Mucosa of rectum (tissue), 2 donors: ENCODE measurements at regions not wholly inside any gene's neighbourhood (a gene's known extent, or its start where the extent isn't known, plus 50 kb on each side); places are given as distances from the start of the nearest gene placed in this dataset.

ENCODE experiments used
- H3K27ac ChIP-seq, 2 donors: one replicate each; pipeline ENCODE4 v1.7.0; 2013; ENCODE audit warnings: inconsistent platforms in 2 of 2, low read depth in 2 of 2, low read length in 2 of 2
- H3K27me3 ChIP-seq, 2 donors: one replicate each; pipeline ENCODE4 v1.7.0; 2013; ENCODE audit warnings: low read length in 2 of 2; ENCODE audit not compliant: control insufficient read depth in 2 of 2, insufficient read depth in 2 of 2
- H3K36me3 ChIP-seq, 2 donors: one replicate each; pipeline ENCODE4 v1.7.0; 2013; ENCODE audit warnings: low read length in 2 of 2; ENCODE audit not compliant: control insufficient read depth in 2 of 2, insufficient read depth in 2 of 2
- H3K4me1 ChIP-seq, 2 donors: one replicate each; pipeline ENCODE4 v1.7.0; 2013; ENCODE audit warnings: low read length in 2 of 2, mild to moderate bottlenecking in 1 of 2; ENCODE audit not compliant: control insufficient read depth in 2 of 2, insufficient read depth in 2 of 2
- H3K4me3 ChIP-seq, 2 donors: one replicate each; pipeline ENCODE4 v1.7.0; 2013; ENCODE audit warnings: low read length in 2 of 2
- H3K9ac ChIP-seq, 2 donors: one replicate each; pipeline ENCODE4 v1.7.0; 2013; ENCODE audit warnings: low read length in 2 of 2, low read depth in 1 of 2, mild to moderate bottlenecking in 1 of 2
- H3K9me3 ChIP-seq, 2 donors: one replicate each; pipeline ENCODE4 v1.7.0; 2013; ENCODE audit warnings: low read length in 2 of 2; ENCODE audit not compliant: control insufficient read depth in 2 of 2
- donor health status: healthy.
- donor health status: Normal muscosa, but diverticular disease.

- no peaks in the 10 kb centered on the region for H3K27me3 ChIP-seq
- H3K4me3 ChIP-seq, result no peak overlapping the region
- no peaks in the 10 kb centered on the region for H3K36me3 ChIP-seq
- no peak overlapping the region for H3K27ac ChIP-seq
- no peaks in the 10 kb centered on the region for H3K4me1 ChIP-seq
- no peak overlapping the region for H3K9ac ChIP-seq
- H3K9me3 ChIP-seq, result no peaks in the 10 kb centered on the region
Measured at GRCh38 chr16:52090080-52090479, 456.9 kb downstream of the TOX3 start.

- no peak overlapping the region for H3K27ac ChIP-seq
- H3K36me3 ChIP-seq, result no peaks in the 10 kb centered on the region
- H3K4me3 ChIP-seq, result no peak overlapping the region
- H3K9ac ChIP-seq, result no peak overlapping the region
- no peaks in the 10 kb centered on the region for H3K4me1 ChIP-seq
- H3K27me3 ChIP-seq, result no peaks in the 10 kb centered on the region
- H3K9me3 ChIP-seq, result no peaks in the 10 kb centered on the region
Measured at GRCh38 chr16:52089476-52089875, 457.5 kb downstream of the TOX3 start.

GRCh38 chr16:52086901-52087300 is 460.0 kb downstream of the TOX3 start:
- H3K27ac ChIP-seq, result no peak overlapping the region
- H3K9me3 ChIP-seq, result no peaks in the 10 kb centered on the region

GRCh38 chr16:52078716-52079655 is 468.0 kb downstream of the TOX3 start:
- H3K27ac ChIP-seq, result no peak overlapping the region

More at GRCh38 chr16:52086901-52087300, 460.0 kb downstream of the TOX3 start:
- H3K4me1 ChIP-seq, result no peaks in the 10 kb centered on the region
- H3K27me3 ChIP-seq, result no peaks in the 10 kb centered on the region
- H3K4me3 ChIP-seq, result no peak overlapping the region
- H3K9ac ChIP-seq, result no peak overlapping the region
- H3K36me3 ChIP-seq, result no peaks in the 10 kb centered on the region

GRCh38 chr16:52077607-52078006 is 469.3 kb downstream of the TOX3 start:
- H3K9me3 ChIP-seq, result no peaks in the 10 kb centered on the region
- no peak overlapping the region for H3K27ac ChIP-seq
- H3K9ac ChIP-seq, result no peak overlapping the region
- no peaks in the 10 kb centered on the region for H3K27me3 ChIP-seq
- H3K4me1 ChIP-seq, result no peaks in the 10 kb centered on the region
- H3K36me3 ChIP-seq, result no peaks in the 10 kb centered on the region
- H3K4me3 ChIP-seq, result no peak overlapping the region

More at GRCh38 chr16:52078716-52079655, 468.0 kb downstream of the TOX3 start:
- no peaks in the 10 kb centered on the region for H3K27me3 ChIP-seq
- no peaks in the 10 kb centered on the region for H3K4me1 ChIP-seq
- H3K9me3 ChIP-seq, result no peaks in the 10 kb centered on the region
- no peak overlapping the region for H3K9ac ChIP-seq
- H3K4me3 ChIP-seq, result no peak overlapping the region
- no peaks in the 10 kb centered on the region for H3K36me3 ChIP-seq

- Histone ChIP-seq H3K4me1 (no peaks in the 10 kb centered on the region), H3K9ac (no peak overlapping the region), H3K36me3 (no peaks in the 10 kb centered on the region), H3K27ac (no peak overlapping the region), H3K9me3 (no peaks in the 10 kb centered on the region), H3K27me3 (no peaks in the 10 kb centered on the region), H3K4me3 (no peak overlapping the region)
Measured at GRCh38 chr16:52076801-52077201, 470.1 kb downstream of the TOX3 start.

DNA sequence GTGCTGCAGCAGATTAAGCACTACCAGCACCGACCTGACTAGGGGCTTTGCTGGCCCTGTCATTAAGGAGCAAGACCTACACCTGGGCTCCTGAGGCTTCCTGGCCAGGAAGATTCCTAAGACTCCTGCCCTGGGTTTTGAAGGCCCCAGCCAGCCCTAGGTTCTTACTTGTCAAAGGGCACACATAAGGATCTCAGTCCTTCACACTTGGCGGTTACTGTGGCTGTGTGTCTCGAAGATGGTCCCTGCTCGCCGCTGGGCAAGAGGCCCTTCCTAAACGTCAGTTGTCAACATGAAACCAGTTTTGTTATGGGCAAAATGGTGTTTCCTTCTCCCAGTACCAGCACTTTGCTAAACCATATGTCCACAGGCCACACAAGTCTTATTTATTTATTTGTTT is 470.6 kb downstream of the TOX3 start:
- Histone ChIP-seq H3K27me3 (no peaks in the 10 kb centered on the region), H3K36me3 (no peaks in the 10 kb centered on the region), H3K4me3 (no peak overlapping the region)

GRCh38 chr16:52074133-52074532 is 472.8 kb downstream of the TOX3 start:
- Histone ChIP-seq H3K4me3 (no peak overlapping the region), H3K9me3 (no peaks in the 10 kb centered on the region), H3K27ac (no peak overlapping the region), H3K36me3 (no peaks in the 10 kb centered on the region), H3K27me3 (no peaks in the 10 kb centered on the region), H3K9ac (no peak overlapping the region), H3K4me1 (peaks cover 2 to 9% of the 10 kb centered on the region in 2 donors)

More for the DNA sequence above, 470.6 kb downstream of the TOX3 start:
- Histone ChIP-seq H3K4me1 (no peaks in the 10 kb centered on the region), H3K27ac (no peak overlapping the region), H3K9me3 (no peaks in the 10 kb centered on the region), H3K9ac (no peak overlapping the region)

DNA sequence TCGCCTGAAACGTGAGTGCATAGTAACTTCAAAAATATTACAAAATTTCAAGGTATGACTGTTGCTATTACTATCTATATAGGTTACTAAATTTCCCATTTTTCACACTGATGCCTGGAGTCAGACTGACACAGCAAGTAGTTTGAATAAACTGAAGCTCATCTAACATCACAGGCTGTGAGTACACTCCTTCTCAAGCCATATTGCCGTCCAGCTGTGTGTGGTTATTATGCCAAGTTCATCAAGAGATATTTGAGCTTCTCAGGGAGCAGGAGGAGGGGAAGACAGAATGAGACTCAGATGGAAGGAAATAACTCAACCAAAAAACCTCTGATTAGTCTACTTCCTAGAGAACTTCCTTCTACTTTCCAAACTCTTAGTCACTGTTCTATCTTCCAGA is 473.9 kb downstream of the TOX3 start:
- peaks cover 2 to 9% of the 10 kb centered on the region in 2 donors for H3K4me1 ChIP-seq
- no peaks in the 10 kb centered on the region for H3K36me3 ChIP-seq
- H3K27me3 ChIP-seq, result no peaks in the 10 kb centered on the region
- no peak overlapping the region for H3K4me3 ChIP-seq
- no peak overlapping the region for H3K27ac ChIP-seq
- H3K9me3 ChIP-seq, result no peaks in the 10 kb centered on the region
- no peak overlapping the region for H3K9ac ChIP-seq

DNA sequence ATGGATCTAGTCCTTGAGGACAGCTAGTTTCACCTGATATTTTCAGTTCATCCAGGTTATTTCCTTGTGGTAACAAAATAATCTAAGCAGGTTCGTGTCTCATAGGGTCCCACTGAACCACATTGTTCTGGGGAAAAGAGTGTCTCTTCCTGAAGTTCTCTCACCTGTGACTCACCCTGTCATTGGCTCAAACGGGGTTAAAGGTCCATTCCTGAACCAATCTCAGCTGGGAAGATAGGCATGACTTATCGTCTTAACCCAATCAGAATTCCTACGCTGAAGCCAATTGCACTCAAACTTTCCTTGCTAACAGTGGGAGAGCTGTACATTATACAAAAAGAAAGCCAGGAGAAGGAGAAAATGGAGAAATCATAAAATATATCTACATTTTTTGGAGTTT is 475.8 kb downstream of the TOX3 start:
- Histone ChIP-seq H3K9me3 (no peaks in the 10 kb centered on the region), H3K27me3 (no peaks in the 10 kb centered on the region), H3K36me3 (no peaks in the 10 kb centered on the region), H3K4me3 (no peak overlapping the region), H3K4me1 (peaks cover 2 to 9% of the 10 kb centered on the region in 2 donors), H3K9ac (no peak overlapping the region), H3K27ac (no peak overlapping the region)
